T-helper 2 cell treated with Interferon-gamma antibody and Interleukin-4, amounts not matched to agents 5 μg/mL and 100 μg/mL, for 36 hours (primary cell): ENCODE measurements at regions not wholly inside any gene's neighbourhood (a gene's known extent, or its start where the extent isn't known, plus 50 kb on each side); places are given as distances from the start of the nearest gene placed in this dataset.

Experiments used
- DNase-seq: peaks from one replicate; pipeline ENCODE4 v3.0.0; 2021; ENCODE audit warnings: low spot score
- H3K27ac Mint-ChIP-seq: one replicate; pipeline ENCODE4 v1.8.0; 2021; ENCODE audit warnings: mild to moderate bottlenecking, mixed read lengths
- H3K27me3 Mint-ChIP-seq: one replicate; pipeline ENCODE4 v1.8.0; 2021; ENCODE audit warnings: low read depth, mixed read lengths
- H3K36me3 Mint-ChIP-seq: one replicate; pipeline ENCODE4 v1.8.0; 2021; ENCODE audit warnings: low read depth, mixed read lengths
- H3K4me1 Mint-ChIP-seq: one replicate; pipeline ENCODE4 v1.8.0; 2021; ENCODE audit warnings: low read depth, mixed read lengths
- H3K4me3 Mint-ChIP-seq: one replicate; pipeline ENCODE4 v1.8.0; 2022; ENCODE audit warnings: mild to moderate bottlenecking, moderate library complexity, mixed read lengths
- H3K9me3 Mint-ChIP-seq: one replicate; pipeline ENCODE4 v1.8.0; 2021; ENCODE audit warnings: mixed read lengths

DNA sequence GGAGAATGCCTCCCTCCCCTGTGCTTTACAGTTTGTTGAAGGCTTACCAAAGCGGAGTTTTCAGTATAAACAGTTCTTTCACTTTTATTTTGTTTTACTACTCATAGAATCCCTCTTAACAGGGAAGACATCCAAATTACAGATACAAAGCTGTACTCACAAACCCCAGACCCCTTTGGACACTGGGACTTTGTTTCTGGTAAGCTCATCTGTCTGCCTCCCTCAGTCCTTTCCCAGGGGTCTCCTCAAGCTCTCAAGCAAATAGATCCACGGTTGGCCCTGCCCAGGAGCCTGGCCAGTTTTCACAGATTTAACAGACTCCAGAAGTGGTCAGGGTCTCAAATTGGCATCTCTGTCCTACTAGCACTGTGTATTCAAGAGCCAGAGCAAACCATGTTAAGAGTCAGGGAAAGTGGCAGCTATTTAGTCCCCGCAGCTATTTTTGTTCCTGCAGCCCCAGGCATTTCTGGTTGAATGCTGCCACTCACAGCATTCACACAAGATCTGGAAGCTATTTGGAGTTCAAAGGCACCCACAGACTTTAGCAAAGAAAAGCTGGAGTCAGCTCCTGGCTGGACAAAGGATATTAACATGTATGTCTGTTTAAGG is 54.2 kb downstream of the TMEM100 start:
- no peak overlapping the region for H3K4me3 Mint-ChIP-seq
- H3K9me3 Mint-ChIP-seq: peaks cover 4% of the 10 kb centered on the region
- H3K4me1 Mint-ChIP-seq: no peaks in the 10 kb centered on the region
- H3K27ac Mint-ChIP-seq: no peak overlapping the region
- no peaks in the 10 kb centered on the region for H3K36me3 Mint-ChIP-seq
- DNase-seq: no peak
- peaks cover under 1% of the 10 kb centered on the region for H3K27me3 Mint-ChIP-seq

DNA sequence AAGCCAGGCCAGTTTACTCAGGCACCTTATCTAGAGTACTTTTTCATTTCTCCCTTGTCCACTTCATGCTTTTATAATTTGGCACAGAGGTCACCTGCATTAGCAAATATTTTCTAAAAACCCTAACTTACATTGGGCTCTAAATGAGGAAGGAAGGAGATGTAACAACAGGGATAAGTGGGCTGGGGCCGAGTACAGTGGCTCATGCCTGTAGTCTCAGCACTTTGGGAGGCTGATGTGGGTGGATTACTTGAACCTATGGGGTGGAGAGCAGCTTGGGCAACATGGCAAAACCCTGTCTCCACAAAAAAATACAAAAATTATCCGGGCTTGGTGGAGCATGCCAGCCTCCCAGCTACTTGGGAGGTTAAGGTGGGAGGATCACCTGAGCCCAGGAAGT is 55.9 kb downstream of the TMEM100 start:
- H3K36me3 Mint-ChIP-seq: no peaks in the 10 kb centered on the region
- H3K4me3 Mint-ChIP-seq: no peak overlapping the region
- H3K27ac Mint-ChIP-seq: no peak overlapping the region
- peaks cover 2% of the 10 kb centered on the region for H3K27me3 Mint-ChIP-seq
- DNase-seq: no peak
- H3K4me1 Mint-ChIP-seq: no peaks in the 10 kb centered on the region
- H3K9me3 Mint-ChIP-seq: no peaks in the 10 kb centered on the region

DNA sequence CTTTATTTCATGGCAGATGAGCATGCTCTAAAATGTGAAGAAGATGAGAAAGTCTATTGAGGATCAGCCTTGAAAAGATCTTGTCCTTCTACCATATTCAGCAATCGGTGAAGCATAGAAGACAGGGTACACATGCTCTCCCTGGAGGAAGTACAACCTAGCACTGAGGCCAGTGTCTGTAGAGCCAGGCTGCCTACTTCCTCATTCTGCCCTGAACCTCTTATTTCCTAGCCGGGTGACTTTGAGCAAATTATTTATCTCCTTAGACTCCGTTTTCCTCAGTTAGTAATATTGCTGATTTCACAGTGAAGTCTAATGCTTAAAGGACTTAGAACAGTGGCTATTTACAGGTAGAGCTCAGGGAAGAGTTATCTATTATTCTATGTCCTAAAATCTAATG is 58.4 kb downstream of the TMEM100 start:
- Mint-ChIP-seq H3K36me3 (no peaks in the 10 kb centered on the region), H3K27ac (no peak overlapping the region), H3K4me3 (no peak overlapping the region), H3K4me1 (no peaks in the 10 kb centered on the region), H3K27me3 (peaks cover 2% of the 10 kb centered on the region), H3K9me3 (no peaks in the 10 kb centered on the region)
- no peak for DNase-seq

GRCh38 chr17:55663400-55663799 is 59.3 kb downstream of the TMEM100 start:
- no peak for DNase-seq
- Mint-ChIP-seq H3K27ac (no peak overlapping the region), H3K36me3 (no peaks in the 10 kb centered on the region), H3K4me1 (no peaks in the 10 kb centered on the region), H3K4me3 (no peak overlapping the region), H3K9me3 (no peaks in the 10 kb centered on the region), H3K27me3 (peaks cover 2% of the 10 kb centered on the region)

GRCh38 chr17:55661963-55662834 is 60.5 kb downstream of the TMEM100 start:
- H3K4me3 Mint-ChIP-seq: no peak overlapping the region
- H3K36me3 Mint-ChIP-seq: no peaks in the 10 kb centered on the region
- DNase-seq: no peak
- H3K27ac Mint-ChIP-seq: no peak overlapping the region
- no peaks in the 10 kb centered on the region for H3K9me3 Mint-ChIP-seq
- no peaks in the 10 kb centered on the region for H3K4me1 Mint-ChIP-seq
- peaks cover 3% of the 10 kb centered on the region for H3K27me3 Mint-ChIP-seq

DNA sequence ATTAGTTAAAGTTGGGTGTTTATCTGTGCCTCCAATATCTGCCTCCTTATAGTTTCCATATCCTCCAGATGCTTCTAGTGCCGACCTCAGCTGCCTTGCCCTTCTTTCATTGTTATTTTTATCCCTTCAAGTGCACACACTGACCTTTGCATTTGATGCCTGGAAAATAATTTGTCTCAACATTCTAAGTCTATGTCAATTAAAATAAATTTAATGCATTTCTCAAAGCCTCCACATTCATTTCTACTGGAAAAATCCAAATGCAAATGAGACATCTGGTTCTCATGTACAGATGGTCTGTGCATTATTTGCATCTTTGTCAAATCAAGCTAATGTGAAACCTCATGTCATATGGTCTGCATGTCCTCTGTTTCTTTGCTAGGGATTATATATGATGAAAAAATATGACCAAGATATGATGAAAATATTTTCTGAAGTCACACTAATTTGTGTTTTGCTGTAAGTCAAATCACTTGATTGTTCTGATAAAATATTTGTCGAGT is 61.4 kb downstream of the TMEM100 start:
- no peak for DNase-seq
- Mint-ChIP-seq H3K4me1 (no peaks in the 10 kb centered on the region), H3K27me3 (peaks cover 3% of the 10 kb centered on the region), H3K4me3 (no peak overlapping the region), H3K27ac (no peak overlapping the region), H3K36me3 (no peaks in the 10 kb centered on the region), H3K9me3 (no peaks in the 10 kb centered on the region)

DNA sequence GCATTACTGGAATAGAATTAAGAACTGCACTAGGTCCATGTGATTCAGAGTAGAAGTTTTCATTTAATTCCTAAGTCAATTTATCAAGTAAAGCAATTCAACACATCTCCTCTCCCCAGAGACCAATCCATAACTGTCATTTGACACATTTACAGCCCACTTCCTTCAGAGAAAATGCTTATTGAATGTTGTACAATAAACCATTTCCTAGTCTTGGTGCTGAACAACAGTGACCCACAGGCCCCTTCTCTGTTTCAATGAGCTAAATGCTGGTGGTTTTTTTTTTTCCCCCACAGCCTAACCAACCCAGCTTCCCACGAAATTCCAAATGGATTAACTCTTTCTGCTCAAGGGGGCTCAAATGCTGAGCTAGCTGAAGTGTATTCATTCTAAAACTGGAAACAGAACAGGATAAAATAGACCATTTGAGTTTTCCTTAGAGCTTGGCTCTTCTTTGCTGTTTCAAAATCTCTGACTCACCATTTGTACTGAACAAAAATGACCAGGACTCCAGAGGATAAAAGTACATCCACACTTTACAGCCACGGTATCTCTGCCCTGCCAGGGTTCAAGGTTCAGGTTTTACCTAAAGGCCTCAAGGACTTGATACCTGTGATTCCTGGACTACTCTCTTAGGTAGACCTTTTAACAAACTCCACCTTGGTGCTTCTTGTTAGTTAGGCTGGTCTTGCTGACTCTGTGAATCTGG is 62.3 kb downstream of the TMEM100 start:
- no peaks in the 10 kb centered on the region for H3K36me3 Mint-ChIP-seq
- peaks cover 3% of the 10 kb centered on the region for H3K27me3 Mint-ChIP-seq
- H3K9me3 Mint-ChIP-seq: no peaks in the 10 kb centered on the region
- H3K4me3 Mint-ChIP-seq: no peak overlapping the region
- no peak overlapping the region for H3K27ac Mint-ChIP-seq
- DNase-seq: no peak
- H3K4me1 Mint-ChIP-seq: no peaks in the 10 kb centered on the region

DNA sequence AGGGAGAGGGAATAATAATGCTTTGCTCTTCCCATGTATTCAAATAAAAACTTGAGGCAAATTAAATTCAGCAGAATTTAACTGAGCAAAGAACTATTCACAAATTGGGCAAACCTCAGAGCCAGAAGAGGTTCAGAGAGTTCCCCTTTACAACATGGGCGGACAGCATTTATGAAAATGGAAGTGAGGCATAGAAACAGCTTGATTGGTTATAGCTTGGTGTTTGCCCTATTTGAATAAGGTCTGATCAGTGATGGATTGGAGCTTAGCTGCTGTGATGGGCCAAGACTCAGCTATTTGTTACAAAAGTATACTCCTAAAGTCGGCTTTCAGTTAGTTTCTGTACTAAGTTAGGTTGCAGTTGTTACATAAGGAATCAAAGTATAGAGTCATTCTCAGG is 63.0 kb downstream of the TMEM100 start:
- Mint-ChIP-seq H3K27ac (no peak overlapping the region), H3K4me1 (no peaks in the 10 kb centered on the region), H3K4me3 (no peak overlapping the region), H3K36me3 (no peaks in the 10 kb centered on the region), H3K27me3 (peaks cover 3% of the 10 kb centered on the region), H3K9me3 (no peaks in the 10 kb centered on the region)
- DNase-seq: no peak

GRCh38 chr17:55655777-55656176 is 66.9 kb downstream of the TMEM100 start:
- H3K4me3 Mint-ChIP-seq: no peak overlapping the region
- H3K36me3 Mint-ChIP-seq: no peaks in the 10 kb centered on the region
- peaks cover 2% of the 10 kb centered on the region for H3K27me3 Mint-ChIP-seq
- DNase-seq: no peak
- no peaks in the 10 kb centered on the region for H3K9me3 Mint-ChIP-seq
- H3K4me1 Mint-ChIP-seq: no peaks in the 10 kb centered on the region
- H3K27ac Mint-ChIP-seq: no peak overlapping the region

GRCh38 chr17:55654821-55655220 is 67.8 kb downstream of the TMEM100 start:
- Mint-ChIP-seq H3K9me3 (no peaks in the 10 kb centered on the region), H3K27ac (no peak overlapping the region), H3K4me1 (no peaks in the 10 kb centered on the region), H3K4me3 (no peak overlapping the region), H3K36me3 (no peaks in the 10 kb centered on the region), H3K27me3 (peaks cover 7% of the 10 kb centered on the region)
- no peak for DNase-seq

- no peak overlapping the region for H3K27ac Mint-ChIP-seq
- DNase-seq: no peak
- no peak overlapping the region for H3K4me3 Mint-ChIP-seq
- no peaks in the 10 kb centered on the region for H3K9me3 Mint-ChIP-seq
- no peaks in the 10 kb centered on the region for H3K36me3 Mint-ChIP-seq
- peaks cover 8% of the 10 kb centered on the region for H3K27me3 Mint-ChIP-seq
- no peaks in the 10 kb centered on the region for H3K4me1 Mint-ChIP-seq
Measured at GRCh38 chr17:55654022-55654421, 68.6 kb downstream of the TMEM100 start.

GRCh38 chr17:55652825-55653224 is 69.8 kb downstream of the TMEM100 start:
- H3K27me3 Mint-ChIP-seq: peaks cover 7% of the 10 kb centered on the region
- H3K27ac Mint-ChIP-seq: no peak overlapping the region
- DNase-seq: no peak
- H3K36me3 Mint-ChIP-seq: no peaks in the 10 kb centered on the region
- no peaks in the 10 kb centered on the region for H3K4me1 Mint-ChIP-seq
- no peaks in the 10 kb centered on the region for H3K9me3 Mint-ChIP-seq
- no peak overlapping the region for H3K4me3 Mint-ChIP-seq

- H3K36me3 Mint-ChIP-seq: no peaks in the 10 kb centered on the region
- peaks cover 9% of the 10 kb centered on the region for H3K27me3 Mint-ChIP-seq
- no peak overlapping the region for H3K27ac Mint-ChIP-seq
- H3K9me3 Mint-ChIP-seq: no peaks in the 10 kb centered on the region
- H3K4me1 Mint-ChIP-seq: no peaks in the 10 kb centered on the region
- no peak for DNase-seq
- no peak overlapping the region for H3K4me3 Mint-ChIP-seq
Measured at GRCh38 chr17:55652114-55652823, 70.4 kb downstream of the TMEM100 start.
